ENCODE measurements at regions not wholly inside any gene's neighbourhood (a gene's known extent, or its start where the extent isn't known, plus 50 kb on each side); places are given as distances from the start of the nearest gene placed in this dataset.

DNA sequence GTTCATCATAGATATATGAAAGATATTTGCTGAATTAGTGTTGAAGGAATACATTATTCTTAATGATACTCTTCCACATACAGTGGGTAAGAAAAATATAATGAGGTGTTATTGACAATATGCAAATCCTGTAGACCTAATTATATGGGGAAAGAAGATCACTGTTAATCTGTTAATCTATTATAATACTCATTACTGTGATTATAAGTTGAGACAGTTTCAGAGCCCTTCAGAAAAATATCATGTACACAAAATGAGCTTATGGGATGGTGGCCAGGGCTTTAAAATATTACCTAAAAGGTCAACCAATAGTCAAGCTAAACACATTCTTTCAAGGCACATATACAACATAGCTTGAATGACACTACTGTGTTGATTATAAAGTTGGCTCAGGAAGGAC lies 163.5 kb downstream of the NOL4 start:
- Histone ChIP-seq H3K36me3 (no peaks in the 10 kb centered on the region), H3K27me3 (no peaks in the 10 kb centered on the region), H3K4me1 (no peaks in the 10 kb centered on the region), H3K4me3 (no peak overlapping the region), H3K27ac (no peak overlapping the region), H3K9me3 (peaks cover 0 to 2% (median 0%) of the 10 kb centered on the region in 4 donors)
- DNase-seq: no peak
- intact Hi-C loops (cut with DNase I): no loop called here
- no peak for TF ChIP-seq POLR2A (IDR thresholded peaks at IDR 0.05)
- TF ChIP-seq, protein P1, sequence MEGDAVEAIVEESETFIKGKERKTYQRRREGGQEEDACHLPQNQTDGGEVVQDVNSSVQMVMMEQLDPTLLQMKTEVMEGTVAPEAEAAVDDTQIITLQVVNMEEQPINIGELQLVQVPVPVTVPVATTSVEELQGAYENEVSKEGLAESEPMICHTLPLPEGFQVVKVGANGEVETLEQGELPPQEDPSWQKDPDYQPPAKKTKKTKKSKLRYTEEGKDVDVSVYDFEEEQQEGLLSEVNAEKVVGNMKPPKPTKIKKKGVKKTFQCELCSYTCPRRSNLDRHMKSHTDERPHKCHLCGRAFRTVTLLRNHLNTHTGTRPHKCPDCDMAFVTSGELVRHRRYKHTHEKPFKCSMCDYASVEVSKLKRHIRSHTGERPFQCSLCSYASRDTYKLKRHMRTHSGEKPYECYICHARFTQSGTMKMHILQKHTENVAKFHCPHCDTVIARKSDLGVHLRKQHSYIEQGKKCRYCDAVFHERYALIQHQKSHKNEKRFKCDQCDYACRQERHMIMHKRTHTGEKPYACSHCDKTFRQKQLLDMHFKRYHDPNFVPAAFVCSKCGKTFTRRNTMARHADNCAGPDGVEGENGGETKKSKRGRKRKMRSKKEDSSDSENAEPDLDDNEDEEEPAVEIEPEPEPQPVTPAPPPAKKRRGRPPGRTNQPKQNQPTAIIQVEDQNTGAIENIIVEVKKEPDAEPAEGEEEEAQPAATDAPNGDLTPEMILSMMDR (IDR thresholded peaks at IDR 0.05): no peak
- TF ChIP-seq EP300 (IDR thresholded peaks at IDR 0.05): no peak
- no peak for TF ChIP-seq POLR2AphosphoS5 (IDR thresholded peaks at IDR 0.05)

DNA sequence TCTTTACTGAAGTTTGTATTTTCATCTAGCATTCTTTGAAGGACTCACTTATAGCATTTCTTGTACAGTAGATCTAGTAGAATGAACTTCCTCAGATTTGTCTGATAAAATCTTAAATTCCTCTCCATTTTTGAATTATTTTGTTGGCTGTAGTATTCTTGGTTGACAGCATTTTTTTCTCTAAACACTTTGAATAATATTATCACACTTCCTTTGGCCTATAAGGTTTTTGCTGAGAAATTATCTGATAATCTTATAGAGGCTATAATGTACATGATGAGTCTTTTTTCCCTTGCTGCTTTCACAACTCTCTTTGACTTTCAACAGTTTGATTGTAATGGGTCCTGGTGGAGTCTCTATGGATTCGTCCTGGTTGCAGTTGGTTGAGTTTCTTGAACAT lies 169.5 kb downstream of the NOL4 start:
- 81 to 84% methylated on average over 1 of the region's 1 CpG for WGBS, 2 donors
- TF ChIP-seq, protein P1 (IDR thresholded peaks at IDR 0.05): no peak
- TF ChIP-seq EP300 (IDR thresholded peaks at IDR 0.05) (no peak), POLR2AphosphoS5 (IDR thresholded peaks at IDR 0.05) (no peak), POLR2A (IDR thresholded peaks at IDR 0.05) (no peak)
- intact Hi-C loops (cut with DNase I): no loop called here
- Histone ChIP-seq H3K36me3 (no peaks in the 10 kb centered on the region), H3K27ac (no peak overlapping the region), H3K4me3 (no peak overlapping the region), H3K9me3 (peaks cover 0 to 4% (median 1%) of the 10 kb centered on the region in 4 donors), H3K4me1 (no peaks in the 10 kb centered on the region), H3K27me3 (no peaks in the 10 kb centered on the region)
- DNase-seq: no peak

DNA sequence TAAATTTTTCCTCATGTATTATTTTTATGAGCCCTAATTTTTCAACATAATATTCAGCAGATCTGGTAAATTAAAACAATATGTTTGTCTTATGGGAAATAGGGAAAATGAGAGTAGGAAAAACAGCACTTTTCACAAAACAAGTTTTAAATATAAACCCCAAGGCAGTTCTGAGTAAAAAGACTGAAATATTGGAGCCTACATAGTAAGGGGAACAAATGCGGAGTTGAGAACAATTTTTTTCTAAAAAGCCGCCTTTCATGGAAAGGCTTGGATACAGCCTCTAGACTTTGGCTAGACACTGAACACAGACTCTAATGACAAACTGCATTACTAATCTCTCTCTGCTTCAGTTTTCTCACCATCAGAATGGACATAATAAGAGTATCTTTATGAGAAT lies 174.1 kb downstream of the NOL4 start:
- H3K9me3 ChIP-seq: peaks cover 0 to 2% (median 0%) of the 10 kb centered on the region in 4 donors
- H3K36me3 ChIP-seq: no peaks in the 10 kb centered on the region
- TF ChIP-seq, protein P1 (IDR thresholded peaks at IDR 0.05): no peak
- no peak for TF ChIP-seq EP300 (IDR thresholded peaks at IDR 0.05)
- TF ChIP-seq POLR2AphosphoS5 (IDR thresholded peaks at IDR 0.05): no peak
- TF ChIP-seq POLR2A (IDR thresholded peaks at IDR 0.05): no peak
- no peak overlapping the region for H3K4me3 ChIP-seq
- no peak for DNase-seq
- H3K27ac ChIP-seq: no peak overlapping the region
- no peaks in the 10 kb centered on the region for H3K27me3 ChIP-seq
- intact Hi-C loops (cut with DNase I): no loop called here
- no peaks in the 10 kb centered on the region for H3K4me1 ChIP-seq
- 92 to 97% methylated on average over 2 of the region's 2 CpGs for WGBS, 2 donors

DNA sequence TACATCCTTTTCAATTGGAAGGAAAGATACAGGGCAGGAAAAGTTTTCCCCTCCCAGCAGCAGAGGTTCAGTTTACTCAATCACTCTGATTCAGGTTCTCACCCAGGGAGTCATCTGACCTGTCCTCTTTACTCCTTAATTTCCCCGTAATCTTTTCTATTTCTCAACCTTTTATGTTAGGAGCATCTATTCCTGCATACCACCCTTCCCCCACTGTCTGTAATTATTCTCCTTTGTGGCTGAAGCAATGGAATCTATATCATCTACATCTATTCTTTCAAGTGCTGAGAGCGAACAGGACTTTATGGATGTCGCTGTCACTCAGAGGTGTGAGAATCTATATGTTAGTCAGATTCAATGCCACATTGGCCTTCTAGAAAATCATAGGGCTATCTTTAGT lies 175.2 kb downstream of the NOL4 start:
- Histone ChIP-seq H3K4me3 (no peak overlapping the region), H3K27ac (no peak overlapping the region), H3K36me3 (no peaks in the 10 kb centered on the region), H3K4me1 (no peaks in the 10 kb centered on the region), H3K9me3 (no peaks in the 10 kb centered on the region), H3K27me3 (no peaks in the 10 kb centered on the region)
- no peak for DNase-seq
- intact Hi-C loops (cut with DNase I): no loop called here
- WGBS, 2 donors: 89 to 93% methylated on average over 3 of the region's 3 CpGs
- TF ChIP-seq, protein P1 (IDR thresholded peaks at IDR 0.05): no peak
- TF ChIP-seq EP300 (IDR thresholded peaks at IDR 0.05) (no peak), POLR2A (IDR thresholded peaks at IDR 0.05) (no peak), POLR2AphosphoS5 (IDR thresholded peaks at IDR 0.05) (no peak)

DNA sequence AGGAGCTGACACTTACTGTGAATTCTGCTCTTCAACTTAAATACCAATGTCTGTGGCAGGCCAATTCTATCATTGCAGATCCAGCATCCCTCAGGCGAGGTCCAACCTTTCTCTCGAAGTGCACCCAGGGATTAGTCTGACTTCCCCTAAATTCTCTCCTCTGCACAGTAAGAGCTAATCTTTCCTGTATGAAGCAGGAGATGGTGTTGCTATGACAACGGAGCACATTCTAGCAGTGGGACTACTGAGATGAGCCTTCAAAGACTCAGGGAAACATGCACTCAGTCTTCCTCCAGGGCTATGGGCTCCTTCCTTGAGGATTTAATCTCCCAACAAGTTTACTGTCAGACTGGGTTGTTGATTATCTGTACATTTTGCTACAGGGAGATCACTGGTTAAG lies 176.3 kb downstream of the NOL4 start:
- 85 to 90% methylated on average over 3 of the region's 3 CpGs for WGBS, 2 donors
- Histone ChIP-seq H3K27me3 (no peaks in the 10 kb centered on the region), H3K36me3 (no peaks in the 10 kb centered on the region), H3K9me3 (no peaks in the 10 kb centered on the region), H3K4me1 (no peaks in the 10 kb centered on the region), H3K27ac (no peak overlapping the region), H3K4me3 (no peak overlapping the region)
- intact Hi-C loops (cut with DNase I): no loop called here
- TF ChIP-seq, protein P1 (IDR thresholded peaks at IDR 0.05): no peak
- no peak for TF ChIP-seq POLR2AphosphoS5 (IDR thresholded peaks at IDR 0.05)
- no peak for TF ChIP-seq POLR2A (IDR thresholded peaks at IDR 0.05)
- no peak for TF ChIP-seq EP300 (IDR thresholded peaks at IDR 0.05)
- no peak for DNase-seq
